Liver (tissue), 7 donors: ENCODE measurements at regions not wholly inside any gene's neighbourhood (a gene's known extent, or its start where the extent isn't known, plus 50 kb on each side); places are given as distances from the start of the nearest gene placed in this dataset.

Source experiments
- DNase-seq: peaks from one replicate; pipeline ENCODE4 v3.0.0-alpha.2; 2017; ENCODE audit warnings: low spot score
- H3K27ac ChIP-seq, 2 donors: one replicate each; pipeline ENCODE4 v1.7.0; 2013; ENCODE audit warnings: inconsistent platforms in 2 of 2, low read length in 2 of 2, control low read depth in 1 of 2, low read depth in 1 of 2, mild to moderate bottlenecking in 1 of 2
- H3K27me3 ChIP-seq, 4 donors: one replicate each; pipeline versions ENCODE4 v1.6.1 to v1.7.0; 2013; ENCODE audit warnings: low read length in 3 of 4, inconsistent platforms in 1 of 4, mild to moderate bottlenecking in 1 of 4, moderate library complexity in 1 of 4; ENCODE audit not compliant: control insufficient read depth in 4 of 4, insufficient read depth in 4 of 4
- H3K36me3 ChIP-seq, 4 donors: one replicate each; pipeline versions ENCODE4 v1.6.1 to v1.7.0; 2013; ENCODE audit warnings: low read length in 3 of 4, mild to moderate bottlenecking in 3 of 4, low read depth in 1 of 4, moderate library complexity in 1 of 4; ENCODE audit not compliant: control insufficient read depth in 4 of 4, insufficient read depth in 3 of 4
- H3K4me1 ChIP-seq, 4 donors: one replicate each; pipeline versions ENCODE4 v1.6.1 to v1.7.0; 2013; ENCODE audit warnings: low read length in 3 of 4, mild to moderate bottlenecking in 3 of 4, moderate library complexity in 1 of 4; ENCODE audit not compliant: control insufficient read depth in 4 of 4, insufficient read depth in 4 of 4
- H3K4me3 ChIP-seq, 3 donors: one replicate each; pipeline versions ENCODE4 v1.6.1 to v1.7.0; 2013; ENCODE audit warnings: low read length in 3 of 3, control low read depth in 1 of 3, low read depth in 1 of 3, mild to moderate bottlenecking in 1 of 3
- H3K9ac ChIP-seq, 2 donors: one replicate each; pipeline ENCODE4 v1.7.0; 2013; ENCODE audit warnings: low read length in 2 of 2, mild to moderate bottlenecking in 2 of 2, moderate library complexity in 2 of 2, control low read depth in 1 of 2, low read depth in 1 of 2
- H3K9me3 ChIP-seq, 4 donors: one replicate each; pipeline versions ENCODE4 v1.6.1 to v1.7.0; 2013; ENCODE audit warnings: low read length in 3 of 4; ENCODE audit not compliant: control insufficient read depth in 4 of 4
- EGR1 ChIP-seq, 2 donors: IDR thresholded peaks; 2 replicates each; pipeline ENCODE4 v1.6.1; 2016 to 2018; ENCODE audit warnings: antibody characterized with exemption in 2 of 2, low read depth in 2 of 2
- GABPA ChIP-seq, 2 donors: IDR thresholded peaks in 1 of 2; conservative IDR thresholded peaks in 1 of 2; 2 replicates each; pipeline ENCODE4 v1.6.1; 2016; ENCODE audit warnings: antibody characterized with exemption in 2 of 2, mild to moderate bottlenecking in 1 of 2, moderate library complexity in 1 of 2
- HNF4A ChIP-seq, 2 donors: conservative IDR thresholded peaks; 2 replicates each; pipeline ENCODE4 v1.6.1; 2016; ENCODE audit warnings: antibody characterized with exemption in 2 of 2, mild to moderate bottlenecking in 2 of 2
- HNF4G ChIP-seq: IDR thresholded peaks from 2 replicates; pipeline ENCODE4 v1.6.1; 2016; ENCODE audit warnings: antibody characterized with exemption
- JUND ChIP-seq, 2 donors: IDR thresholded peaks; 2 replicates each; pipeline ENCODE4 v1.6.1; 2016; ENCODE audit warnings: antibody characterized with exemption in 2 of 2
- NR2F2 ChIP-seq: IDR thresholded peaks from 2 replicates; pipeline ENCODE4 v1.6.1; 2016; ENCODE audit warnings: antibody characterized with exemption
- RAD21 ChIP-seq, 2 donors: IDR thresholded peaks; 2 replicates each; pipeline ENCODE4 v1.6.1; 2016; ENCODE audit warnings: antibody characterized with exemption in 2 of 2, mild to moderate bottlenecking in 2 of 2
- RXRA ChIP-seq, 2 donors: IDR thresholded peaks; 2 replicates each; pipeline ENCODE4 v1.6.1; 2017 to 2018; ENCODE audit warnings: antibody characterized with exemption in 2 of 2, mild to moderate bottlenecking in 1 of 2
- SP1 ChIP-seq: IDR thresholded peaks from 2 replicates; pipeline ENCODE4 v1.6.1; 2018; ENCODE audit warnings: antibody characterized with exemption, mild to moderate bottlenecking
- TAF1 ChIP-seq: conservative IDR thresholded peaks from 2 replicates; pipeline ENCODE4 v1.6.1; 2016; ENCODE audit warnings: antibody characterized with exemption, mild to moderate bottlenecking
- YY1 ChIP-seq: IDR thresholded peaks from 2 replicates; pipeline ENCODE4 v1.6.1; 2016; ENCODE audit warnings: antibody characterized with exemption, mild to moderate bottlenecking
- WGBS: extraction: QIAGEN DNeasy Blood & Tissue Kit; methylation state at CpG from one replicate; pipeline ENCODE4 v1.1.7; 2013; 5-methylcytosine and 5-hydroxymethylcytosine counted together
- TF ChIP-seq, protein P1 (sequence below): IDR thresholded peaks from 2 replicates; pipeline ENCODE4 v1.6.1; 2016; ENCODE audit warnings: antibody characterized with exemption
- TF ChIP-seq, protein P2 (sequence below): IDR thresholded peaks from 2 replicates; pipeline ENCODE4 v1.6.1; 2016; ENCODE audit warnings: antibody characterized with exemption
- TF ChIP-seq, protein P3 (sequence below): IDR thresholded peaks from 2 replicates; pipeline ENCODE4 v1.6.1; 2016; ENCODE audit warnings: antibody characterized with exemption, mild to moderate bottlenecking
- TF ChIP-seq, protein P4 (sequence below): IDR thresholded peaks from 2 replicates; pipeline ENCODE4 v1.6.1; 2016; ENCODE audit warnings: antibody characterized with exemption
- donor health status: healthy.
- donor health status: healthy.
- donor health status: healthy.
- donor health status: healthy.

DNA sequence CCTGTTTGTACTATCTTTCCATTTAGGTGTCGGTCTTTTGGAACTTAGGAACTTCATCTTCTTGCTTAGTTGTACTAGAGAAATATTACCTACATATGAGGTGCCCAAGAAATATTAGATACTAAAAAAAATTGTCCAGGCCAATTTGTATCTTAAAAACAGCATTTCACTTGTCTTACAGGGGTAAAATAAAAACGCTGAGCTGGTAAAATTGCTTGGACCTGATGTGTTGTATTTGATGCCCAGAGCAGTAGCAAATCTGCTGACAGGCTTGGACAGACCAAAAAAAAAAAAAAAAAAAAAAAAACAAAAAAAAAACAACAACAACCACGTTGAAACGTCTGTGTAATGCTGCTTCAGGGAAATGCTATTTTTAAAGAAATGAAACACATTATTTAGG lies 150.4 kb upstream of the ARX start:
- no peak overlapping the region for H3K9ac ChIP-seq
- H3K27me3 ChIP-seq: peaks cover 0 to 3% (median 0%) of the 10 kb centered on the region in 4 donors
- TF ChIP-seq, protein P1, sequence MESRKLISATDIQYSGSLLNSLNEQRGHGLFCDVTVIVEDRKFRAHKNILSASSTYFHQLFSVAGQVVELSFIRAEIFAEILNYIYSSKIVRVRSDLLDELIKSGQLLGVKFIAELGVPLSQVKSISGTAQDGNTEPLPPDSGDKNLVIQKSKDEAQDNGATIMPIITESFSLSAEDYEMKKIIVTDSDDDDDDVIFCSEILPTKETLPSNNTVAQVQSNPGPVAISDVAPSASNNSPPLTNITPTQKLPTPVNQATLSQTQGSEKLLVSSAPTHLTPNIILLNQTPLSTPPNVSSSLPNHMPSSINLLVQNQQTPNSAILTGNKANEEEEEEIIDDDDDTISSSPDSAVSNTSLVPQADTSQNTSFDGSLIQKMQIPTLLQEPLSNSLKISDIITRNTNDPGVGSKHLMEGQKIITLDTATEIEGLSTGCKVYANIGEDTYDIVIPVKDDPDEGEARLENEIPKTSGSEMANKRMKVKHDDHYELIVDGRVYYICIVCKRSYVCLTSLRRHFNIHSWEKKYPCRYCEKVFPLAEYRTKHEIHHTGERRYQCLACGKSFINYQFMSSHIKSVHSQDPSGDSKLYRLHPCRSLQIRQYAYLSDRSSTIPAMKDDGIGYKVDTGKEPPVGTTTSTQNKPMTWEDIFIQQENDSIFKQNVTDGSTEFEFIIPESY: no peak
- TF ChIP-seq HNF4G: no peak
- TF ChIP-seq RXRA (IDR thresholded peaks at IDR 0.05): no peak
- TF ChIP-seq GABPA (IDR thresholded peaks at IDR 0.05 in 1 of 2, conservative IDR thresholded peaks at IDR 0.05 in 1 of 2): no peak
- TF ChIP-seq JUND (IDR thresholded peaks at IDR 0.05): no peak
- TF ChIP-seq RAD21 (IDR thresholded peaks at IDR 0.05): no peak
- no peak for TF ChIP-seq YY1
- TF ChIP-seq HNF4A (conservative IDR thresholded peaks at IDR 0.05): no peak
- H3K27ac ChIP-seq: no peak overlapping the region
- no peaks in the 10 kb centered on the region for H3K36me3 ChIP-seq
- H3K4me1 ChIP-seq: no peaks in the 10 kb centered on the region
- H3K9me3 ChIP-seq: no peaks in the 10 kb centered on the region
- DNase-seq: no peak
- H3K4me3 ChIP-seq: no peak overlapping the region
- 70% methylated on average over 4 of the region's 4 CpGs for WGBS

DNA sequence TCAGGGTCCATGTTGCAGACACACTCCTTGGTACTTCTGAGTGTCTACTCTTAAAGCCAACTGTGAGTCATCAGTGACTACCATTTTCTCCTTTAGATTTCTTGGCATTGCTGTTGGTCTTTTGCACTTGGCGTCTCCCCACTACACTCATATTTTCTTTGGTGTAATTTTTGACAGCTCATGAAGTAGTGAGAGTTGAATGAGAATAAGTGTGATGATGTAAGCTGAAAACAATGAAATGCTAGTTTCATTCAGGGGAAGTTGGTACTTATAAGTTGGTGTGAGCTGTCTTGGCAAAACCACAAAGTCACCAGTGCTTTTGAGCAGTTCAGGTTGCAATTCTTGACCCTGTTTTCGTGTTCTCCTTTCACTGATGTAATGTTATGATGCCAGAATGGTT lies 142.9 kb upstream of the ARX start:
- 57% methylated on average over 2 of the region's 2 CpGs for WGBS
- Histone ChIP-seq H3K4me1 (no peaks in the 10 kb centered on the region), H3K9ac (no peak overlapping the region), H3K36me3 (no peaks in the 10 kb centered on the region), H3K4me3 (no peak overlapping the region), H3K27me3 (peaks cover 0 to 3% (median 0%) of the 10 kb centered on the region in 4 donors), H3K9me3 (no peaks in the 10 kb centered on the region), H3K27ac (no peak overlapping the region)
- TF ChIP-seq, protein P2, sequence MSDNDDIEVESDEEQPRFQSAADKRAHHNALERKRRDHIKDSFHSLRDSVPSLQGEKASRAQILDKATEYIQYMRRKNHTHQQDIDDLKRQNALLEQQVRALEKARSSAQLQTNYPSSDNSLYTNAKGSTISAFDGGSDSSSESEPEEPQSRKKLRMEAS: no peak
- TF ChIP-seq SP1: no peak
- TF ChIP-seq EGR1 (IDR thresholded peaks at IDR 0.05; ENCODE audit: low read depth in 2 of 2): no peak
- no peak for TF ChIP-seq NR2F2
- TF ChIP-seq RXRA (IDR thresholded peaks at IDR 0.05): no peak
- no peak for TF ChIP-seq YY1
- TF ChIP-seq, protein P3, sequence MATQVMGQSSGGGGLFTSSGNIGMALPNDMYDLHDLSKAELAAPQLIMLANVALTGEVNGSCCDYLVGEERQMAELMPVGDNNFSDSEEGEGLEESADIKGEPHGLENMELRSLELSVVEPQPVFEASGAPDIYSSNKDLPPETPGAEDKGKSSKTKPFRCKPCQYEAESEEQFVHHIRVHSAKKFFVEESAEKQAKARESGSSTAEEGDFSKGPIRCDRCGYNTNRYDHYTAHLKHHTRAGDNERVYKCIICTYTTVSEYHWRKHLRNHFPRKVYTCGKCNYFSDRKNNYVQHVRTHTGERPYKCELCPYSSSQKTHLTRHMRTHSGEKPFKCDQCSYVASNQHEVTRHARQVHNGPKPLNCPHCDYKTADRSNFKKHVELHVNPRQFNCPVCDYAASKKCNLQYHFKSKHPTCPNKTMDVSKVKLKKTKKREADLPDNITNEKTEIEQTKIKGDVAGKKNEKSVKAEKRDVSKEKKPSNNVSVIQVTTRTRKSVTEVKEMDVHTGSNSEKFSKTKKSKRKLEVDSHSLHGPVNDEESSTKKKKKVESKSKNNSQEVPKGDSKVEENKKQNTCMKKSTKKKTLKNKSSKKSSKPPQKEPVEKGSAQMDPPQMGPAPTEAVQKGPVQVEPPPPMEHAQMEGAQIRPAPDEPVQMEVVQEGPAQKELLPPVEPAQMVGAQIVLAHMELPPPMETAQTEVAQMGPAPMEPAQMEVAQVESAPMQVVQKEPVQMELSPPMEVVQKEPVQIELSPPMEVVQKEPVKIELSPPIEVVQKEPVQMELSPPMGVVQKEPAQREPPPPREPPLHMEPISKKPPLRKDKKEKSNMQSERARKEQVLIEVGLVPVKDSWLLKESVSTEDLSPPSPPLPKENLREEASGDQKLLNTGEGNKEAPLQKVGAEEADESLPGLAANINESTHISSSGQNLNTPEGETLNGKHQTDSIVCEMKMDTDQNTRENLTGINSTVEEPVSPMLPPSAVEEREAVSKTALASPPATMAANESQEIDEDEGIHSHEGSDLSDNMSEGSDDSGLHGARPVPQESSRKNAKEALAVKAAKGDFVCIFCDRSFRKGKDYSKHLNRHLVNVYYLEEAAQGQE: no peak
- TF ChIP-seq TAF1: no peak
- TF ChIP-seq, protein P1: no peak
- TF ChIP-seq, protein P4, sequence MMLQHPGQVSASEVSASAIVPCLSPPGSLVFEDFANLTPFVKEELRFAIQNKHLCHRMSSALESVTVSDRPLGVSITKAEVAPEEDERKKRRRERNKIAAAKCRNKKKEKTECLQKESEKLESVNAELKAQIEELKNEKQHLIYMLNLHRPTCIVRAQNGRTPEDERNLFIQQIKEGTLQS: no peak
- no peak for DNase-seq
